B cell (primary cell): ENCODE measurements at regions not wholly inside any gene's neighbourhood (a gene's known extent, or its start where the extent isn't known, plus 50 kb on each side); places are given as distances from the start of the nearest gene placed in this dataset.

Experiments
- ATAC-seq: fragments of 200-7000 bp; cut with Tn5 transposase; one replicate; pipeline ENCODE4 v1.10.0; 2021; ENCODE audit warnings: low read depth, mild to moderate bottlenecking, moderate number of reproducible peaks, moderate library complexity
- CTCF ChIA-PET: fragments of 350-600 bp; sonication (Branson Sonifier 250); formaldehyde crosslinking; loops from one replicate; lab custom pipeline; 2021; ENCODE audit warnings: antibody characterized with exemption, inconsistent platforms; lab: Charles Lee
- POLR2A ChIA-PET: fragments of 350-600 bp; sonication (Branson Sonifier 250); formaldehyde crosslinking; loops from one replicate; lab custom pipeline; 2021; ENCODE audit warnings: antibody characterized with exemption; lab: Charles Lee
- DNase-seq: peaks from one replicate; pipeline ENCODE4 v3.0.0; 2013
- H2AFZ ChIP-seq: 2 replicates; pipeline ENCODE4 v1.6.1; 2012; ENCODE audit warnings: mild to moderate bottlenecking, low read depth, low read length; ENCODE audit not compliant: insufficient read depth, poor library complexity, severe bottlenecking
- H3K27ac ChIP-seq, 2 donors: 1 replicate in 1 of 2; 2 replicates in 1 of 2; pipeline ENCODE4 v1.5.1; 2012 to 2013; ENCODE audit warnings: low read length in 2 of 2, mild to moderate bottlenecking in 2 of 2, moderate library complexity in 1 of 2
- H3K27me3 ChIP-seq, 4 experiments: fragments of 200-600 bp in 1 of 4; sonication (generic) in 1 of 4; replicated peaks in 1 of 4; 1 replicate in 2 of 4; 2 replicates in 2 of 4; pipeline versions ENCODE4 v1.6.1 to v1.7.0; 2013 to 2016; ENCODE audit warnings: low read length in 3 of 4, mild to moderate bottlenecking in 2 of 4, mixed read lengths in 1 of 4, moderate library complexity in 1 of 4; ENCODE audit not compliant: insufficient read depth in 4 of 4, control insufficient read depth in 3 of 4; ENCODE audit errors: control extremely low read depth in 1 of 4
- H3K36me3 ChIP-seq, 2 experiments: replicated peaks in 1 of 2; 1 replicate in 1 of 2; 2 replicates in 1 of 2; pipeline versions ENCODE4 v1.6.1 to v1.7.1; 2013; ENCODE audit warnings: low read length in 1 of 2; ENCODE audit not compliant: insufficient read depth in 2 of 2, control insufficient read depth in 1 of 2; ENCODE audit errors: control extremely low read depth in 1 of 2, extremely low read depth in 1 of 2
- H3K4me1 ChIP-seq, 2 donors: fragments of 200-600 bp in 1 of 2; sonication (generic) in 1 of 2; 1 replicate in 1 of 2; 2 replicates in 1 of 2; pipeline versions ENCODE4 v1.5.1 to v1.6.1; 2013 to 2017; ENCODE audit warnings: low read length in 2 of 2; ENCODE audit not compliant: control insufficient read depth in 2 of 2, insufficient read depth in 2 of 2
- H3K4me2 ChIP-seq: replicated peaks from 2 replicates; pipeline ENCODE3; 2012; ENCODE audit warnings: mild to moderate bottlenecking, low read depth, low read length; ENCODE audit not compliant: poor library complexity, severe bottlenecking
- H3K4me3 ChIP-seq, 5 experiments: fragments of 200-600 bp in 1 of 5; sonication (generic) in 1 of 5; 1 replicate in 3 of 5; 2 replicates in 2 of 5; pipeline versions ENCODE4 v1.5.1 to v1.7.0; 2011 to 2016; ENCODE audit warnings: low read length in 4 of 5, mild to moderate bottlenecking in 4 of 5, low read depth in 2 of 5, control low read depth in 1 of 5, moderate library complexity in 1 of 5; ENCODE audit not compliant: insufficient read depth in 1 of 5; ENCODE audit errors: control extremely low read depth in 1 of 5, extremely low read depth in 1 of 5
- H3K79me2 ChIP-seq: fragments of 200-600 bp; sonication (generic); one replicate; pipeline ENCODE4 v1.6.0; 2016; ENCODE audit warnings: low read length; ENCODE audit not compliant: control insufficient read depth, insufficient read depth
- H3K9ac ChIP-seq: fragments of 200-600 bp; sonication (generic); 2 replicates; pipeline ENCODE4 v1.6.1; 2017; ENCODE audit warnings: mild to moderate bottlenecking, low read length, moderate library complexity
- H3K9me3 ChIP-seq, 3 donors: one replicate each; pipeline versions ENCODE4 v1.6.1 to v1.7.1; 2013; ENCODE audit warnings: low read length in 2 of 3; ENCODE audit not compliant: control insufficient read depth in 2 of 3, insufficient read depth in 1 of 3; ENCODE audit errors: control extremely low read depth in 1 of 3
- H4K20me1 ChIP-seq: 2 replicates; pipeline ENCODE4 v1.6.0; 2012; ENCODE audit warnings: mild to moderate bottlenecking, low read length; ENCODE audit not compliant: insufficient read depth, control insufficient read depth, poor library complexity, severe bottlenecking
- H3K27ac Mint-ChIP-seq: one replicate; pipeline ENCODE4 v1.8.0; 2021; ENCODE audit warnings: mixed read lengths
- H3K27me3 Mint-ChIP-seq: one replicate; pipeline ENCODE4 v1.8.0; 2021; ENCODE audit warnings: mixed read lengths
- H3K4me1 Mint-ChIP-seq: one replicate; pipeline ENCODE4 v1.8.0; 2021; ENCODE audit warnings: mixed read lengths
- H3K4me3 Mint-ChIP-seq: one replicate; pipeline ENCODE4 v1.8.0; 2021; ENCODE audit warnings: mixed read lengths
- H3K9me3 Mint-ChIP-seq: one replicate; pipeline ENCODE4 v1.8.0; 2022; ENCODE audit warnings: mixed read lengths; ENCODE audit not compliant: insufficient read depth
- EZH2 ChIP-seq: IDR thresholded peaks from 2 replicates; pipeline ENCODE4 v1.6.1; 2012; ENCODE audit warnings: borderline replicate concordance, low read depth, mild to moderate bottlenecking, moderate library complexity, low read length; ENCODE audit not compliant: insufficient read depth, poor library complexity, severe bottlenecking
- WGBS: methylation state at CpG from one replicate; pipeline ENCODE4 v1.1.5; 2013; ENCODE audit warnings: missing lambda C conversion rate; ENCODE audit not compliant: insufficient coverage; 5-methylcytosine and 5-hydroxymethylcytosine counted together
- intact Hi-C: fragments of 100-400 bp; cut with micrococcal nuclease; formaldehyde crosslinking; loops from one replicate; pipeline ENCODE4 v1.10.0; 2022
- TF ChIP-seq, protein P1 (sequence below): fragments of 200-600 bp; IDR thresholded peaks from one replicate; pipeline ENCODE4 v1.8.0; 2022; ENCODE audit warnings: antibody characterized with exemption, mild to moderate bottlenecking

DNA sequence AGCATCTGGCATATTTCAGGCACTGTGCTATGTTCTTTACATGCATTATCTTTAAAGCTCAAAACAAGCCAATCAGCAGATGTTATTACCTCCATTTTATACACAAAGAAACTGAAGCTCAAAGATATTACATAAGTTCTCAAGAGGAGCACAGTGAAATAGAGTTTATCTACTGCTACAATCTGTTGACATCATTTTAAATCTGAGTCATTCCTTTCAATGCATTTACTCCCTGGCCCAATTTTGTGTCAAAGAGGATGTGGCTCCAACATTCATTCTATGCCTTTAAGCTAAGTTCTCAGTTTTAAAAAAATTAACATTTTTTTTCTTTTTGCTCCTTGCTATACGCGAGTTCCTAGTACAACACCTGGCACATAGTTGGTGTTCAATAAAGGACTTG is 486.3 kb upstream of the ZNF462 start:
- H3K9ac ChIP-seq, result no peak overlapping the region
- no CpG with 5 or more reads among the region's 2 CpGs for WGBS
- DNase-seq, result no peak
- ChIA-PET CTCF (no interaction called here), POLR2A (no interaction called here)
- H3K79me2 ChIP-seq, result no peaks in the 10 kb centered on the region
- H3K4me2 ChIP-seq, result no peak overlapping the region
- H2AFZ ChIP-seq, result no peak overlapping the region
- no peaks in the 10 kb centered on the region for H3K4me1 ChIP-seq
- H3K4me3 Mint-ChIP-seq, result no peak overlapping the region
- no peak overlapping the region for H3K27ac ChIP-seq
- TF ChIP-seq EZH2, result no peak
- TF ChIP-seq, protein P1, sequence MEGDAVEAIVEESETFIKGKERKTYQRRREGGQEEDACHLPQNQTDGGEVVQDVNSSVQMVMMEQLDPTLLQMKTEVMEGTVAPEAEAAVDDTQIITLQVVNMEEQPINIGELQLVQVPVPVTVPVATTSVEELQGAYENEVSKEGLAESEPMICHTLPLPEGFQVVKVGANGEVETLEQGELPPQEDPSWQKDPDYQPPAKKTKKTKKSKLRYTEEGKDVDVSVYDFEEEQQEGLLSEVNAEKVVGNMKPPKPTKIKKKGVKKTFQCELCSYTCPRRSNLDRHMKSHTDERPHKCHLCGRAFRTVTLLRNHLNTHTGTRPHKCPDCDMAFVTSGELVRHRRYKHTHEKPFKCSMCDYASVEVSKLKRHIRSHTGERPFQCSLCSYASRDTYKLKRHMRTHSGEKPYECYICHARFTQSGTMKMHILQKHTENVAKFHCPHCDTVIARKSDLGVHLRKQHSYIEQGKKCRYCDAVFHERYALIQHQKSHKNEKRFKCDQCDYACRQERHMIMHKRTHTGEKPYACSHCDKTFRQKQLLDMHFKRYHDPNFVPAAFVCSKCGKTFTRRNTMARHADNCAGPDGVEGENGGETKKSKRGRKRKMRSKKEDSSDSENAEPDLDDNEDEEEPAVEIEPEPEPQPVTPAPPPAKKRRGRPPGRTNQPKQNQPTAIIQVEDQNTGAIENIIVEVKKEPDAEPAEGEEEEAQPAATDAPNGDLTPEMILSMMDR, result no peak
- H3K27me3 ChIP-seq, result no peaks in the 10 kb centered on the region
- H3K9me3 ChIP-seq, result no peaks in the 10 kb centered on the region
- intact Hi-C loops, result no loop called here
- H3K27me3 Mint-ChIP-seq, result no peaks in the 10 kb centered on the region
- no peaks in the 10 kb centered on the region for H3K36me3 ChIP-seq
- ATAC-seq, result no peak
- no peak overlapping the region for H3K27ac Mint-ChIP-seq
- no peaks in the 10 kb centered on the region for H3K4me1 Mint-ChIP-seq
- no peaks in the 10 kb centered on the region for H4K20me1 ChIP-seq
- no peak overlapping the region for H3K4me3 ChIP-seq
- peaks cover 2% of the 10 kb centered on the region for H3K9me3 Mint-ChIP-seq

DNA sequence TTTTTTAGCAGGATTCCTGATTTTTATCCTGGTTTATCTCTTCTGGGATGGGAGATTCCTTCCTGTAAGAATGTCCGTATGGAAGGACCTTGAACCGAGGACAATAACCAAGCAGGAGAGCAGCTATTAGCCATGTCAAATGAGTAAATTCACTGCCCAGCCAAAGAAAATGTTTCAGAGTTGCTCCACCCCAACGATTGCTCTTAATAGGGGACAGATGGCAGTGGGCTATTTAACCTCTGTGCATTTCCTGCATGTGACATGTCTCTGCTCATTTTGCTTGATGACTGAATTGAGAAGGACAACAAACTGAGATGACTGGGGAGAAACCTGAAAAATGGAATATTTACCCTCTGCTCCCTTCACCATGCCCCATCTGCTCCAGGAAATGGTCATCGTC is 479.9 kb upstream of the ZNF462 start:
- no peaks in the 10 kb centered on the region for H3K79me2 ChIP-seq
- Mint-ChIP-seq H3K27me3 (no peaks in the 10 kb centered on the region), H3K27ac (no peak overlapping the region), H3K9me3 (no peaks in the 10 kb centered on the region), H3K4me3 (no peak overlapping the region), H3K4me1 (no peaks in the 10 kb centered on the region)
- ATAC-seq (no peak), DNase-seq (no peak)
- H3K4me1 ChIP-seq, result no peaks in the 10 kb centered on the region
- TF ChIP-seq, protein P1, result no peak
- TF ChIP-seq EZH2, result no peak
- no peaks in the 10 kb centered on the region for H3K36me3 ChIP-seq
- H4K20me1 ChIP-seq, result no peaks in the 10 kb centered on the region
- intact Hi-C loops, result no loop called here
- no peaks in the 10 kb centered on the region for H3K9me3 ChIP-seq
- no peak overlapping the region for H2AFZ ChIP-seq
- no peak overlapping the region for H3K4me2 ChIP-seq
- H3K27me3 ChIP-seq, result no peaks in the 10 kb centered on the region
- WGBS, result 88% methylated on average over 3 of the region's 4 CpGs
- no peak overlapping the region for H3K9ac ChIP-seq
- CTCF ChIA-PET, result no interaction called here
- POLR2A ChIA-PET, result no interaction called here
- no peak overlapping the region for H3K27ac ChIP-seq
- H3K4me3 ChIP-seq, result no peak overlapping the region
